Esophagus squamous epithelium (tissue), 5 donors: ENCODE measurements at regions not wholly inside any gene's neighbourhood (a gene's known extent, or its start where the extent isn't known, plus 50 kb on each side); places are given as distances from the start of the nearest gene placed in this dataset.
"Not testable (repeated sequence)": the region's sequence is repeated elsewhere in the genome, so short reads cannot be mapped to it uniquely, and the experiment has no call there.

Experiments used
- DNase-seq: peaks from one replicate; lab custom pipeline; 2025; lab: John Stamatoyannopoulos, UW
- H3K27ac ChIP-seq, 4 donors: fragments of 200-600 bp; sonication (generic); one replicate each; pipeline ENCODE4 v1.5.1; 2016 to 2019; ENCODE audit warnings: mild to moderate bottlenecking in 1 of 4
- H3K27me3 ChIP-seq, 4 donors: fragments of 200-600 bp; sonication (generic); 1 replicate in 3 of 4; 2 replicates in 1 of 4; pipeline versions ENCODE4 v1.5.1 to v1.6.0; 2017 to 2021; ENCODE audit warnings: antibody characterized with exemption in 1 of 4
- H3K36me3 ChIP-seq, 3 donors: fragments of 200-600 bp; sonication (generic); one replicate each; pipeline ENCODE4 v1.5.1; 2016 to 2019
- H3K4me1 ChIP-seq, 3 donors: fragments of 200-600 bp; sonication (generic); one replicate each; pipeline ENCODE4 v1.5.1; 2017 to 2019
- H3K4me3 ChIP-seq, 4 donors: fragments of 200-600 bp; sonication (generic); 1 replicate in 3 of 4; 2 replicates in 1 of 4; pipeline ENCODE4 v1.5.1; 2016 to 2019; ENCODE audit warnings: mild to moderate bottlenecking in 2 of 4, moderate library complexity in 1 of 4
- H3K9me3 ChIP-seq, 3 donors: fragments of 200-600 bp; sonication (generic); one replicate each; pipeline ENCODE4 v1.5.1; 2016 to 2019
- CTCF ChIP-seq, 6 experiments: fragments of 450-650 bp in 4 of 6; fragments of 200-600 bp in 2 of 6; sonication (generic) in 2 of 6; IDR thresholded peaks; one replicate each; pipeline ENCODE4 v1.5.1; 2016 to 2019; ENCODE audit warnings: antibody characterized with exemption in 6 of 6, mild to moderate bottlenecking in 4 of 6, moderate library complexity in 4 of 6
- POLR2A ChIP-seq, 4 donors: fragments of 450-650 bp; IDR thresholded peaks; one replicate each; pipeline ENCODE4 v1.6.1; 2017; ENCODE audit warnings: antibody characterized with exemption in 4 of 4, mild to moderate bottlenecking in 4 of 4, moderate library complexity in 3 of 4
- WGBS, 2 donors: methylation state at CpG; one replicate each; pipeline ENCODE4 v1.1.5; 2018; 5-methylcytosine and 5-hydroxymethylcytosine counted together
- intact Hi-C: fragments of 100-400 bp; cut with DNase I; formaldehyde crosslinking; loops from one replicate; pipeline ENCODE4 v1.15.0; 2022
- donor health status: DM: yes; HTN: yes; CAD: no.

DNA sequence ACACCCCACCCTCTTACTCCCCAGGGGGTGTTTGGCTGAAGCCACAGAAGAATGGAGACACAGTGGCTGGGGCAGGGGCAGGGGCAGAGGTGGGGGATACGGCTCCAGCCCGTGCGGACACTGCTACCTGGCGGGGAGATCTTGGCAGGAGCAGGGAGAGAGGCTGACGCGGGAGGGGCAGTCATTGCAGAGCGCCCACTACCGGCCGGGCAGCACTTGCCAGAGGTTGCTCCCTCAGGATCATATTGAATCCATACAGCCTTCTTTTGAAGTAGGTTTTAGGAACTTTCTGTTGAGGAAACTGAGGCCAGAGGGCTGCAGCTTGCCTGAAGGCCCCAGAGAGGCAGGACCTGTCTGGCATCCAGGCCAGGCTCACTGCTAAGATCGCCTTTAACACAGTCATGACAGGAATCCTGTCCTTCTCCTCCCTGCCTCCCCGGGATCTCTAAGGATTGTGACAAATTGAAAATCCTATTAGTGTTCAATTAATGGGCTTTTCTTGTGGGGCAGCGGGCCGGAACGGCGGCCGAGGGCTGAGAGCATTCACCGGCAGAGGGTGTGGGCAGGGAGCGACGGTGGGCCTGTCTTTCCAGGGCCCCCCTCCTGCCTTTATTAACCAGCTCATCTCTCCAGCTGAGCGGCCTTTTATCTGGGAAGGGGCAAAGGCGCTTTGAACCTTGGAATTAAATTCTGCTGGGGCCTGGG is 65.5 kb upstream of the WNT4 start:
- no peak overlapping the region for H3K27ac ChIP-seq
- peaks cover 0 to 24% (median 0%) of the 10 kb centered on the region in 3 donors for H3K4me1 ChIP-seq
- no peaks in the 10 kb centered on the region for H3K9me3 ChIP-seq
- peaks cover 0 to 97% (median 3%) of the 10 kb centered on the region in 4 donors for H3K27me3 ChIP-seq
- intact Hi-C loops, result no loop called here
- no peak for DNase-seq
- WGBS, 2 donors, result 38 to 49% methylated on average over 10 to 11 of the region's 21 CpGs
- no peaks in the 10 kb centered on the region for H3K36me3 ChIP-seq
- no peak for TF ChIP-seq POLR2A (IDR thresholded peaks at IDR 0.05)
- TF ChIP-seq CTCF (IDR thresholded peaks at IDR 0.05), result peak in 4 of 6 experiments; percentile 14 to 50 (median 23)
- H3K4me3 ChIP-seq, result no peak overlapping the region

GRCh38 chr1:22208973-22209378 is 66.1 kb upstream of the WNT4 start:
- WGBS, 2 donors, result 74 to 81% methylated on average over 8 to 14 of the region's 16 CpGs
- no peak for TF ChIP-seq POLR2A (IDR thresholded peaks at IDR 0.05)
- TF ChIP-seq CTCF (IDR thresholded peaks at IDR 0.05), result no peak
- intact Hi-C loops, result no loop called here

GRCh38 chr1:22210176-22210575 is 67.3 kb upstream of the WNT4 start:
- H3K27me3 ChIP-seq, result peaks cover 0 to 92% (median 3%) of the 10 kb centered on the region in 4 donors
- DNase-seq, result no peak
- H3K36me3 ChIP-seq, result no peaks in the 10 kb centered on the region
- TF ChIP-seq CTCF (IDR thresholded peaks at IDR 0.05) (no peak), POLR2A (IDR thresholded peaks at IDR 0.05) (no peak)
- no peaks in the 10 kb centered on the region for H3K9me3 ChIP-seq
- intact Hi-C loops, result no loop called here
- H3K27ac ChIP-seq, result no peak overlapping the region
- 78 to 79% methylated on average over 7 to 12 of the region's 12 CpGs for WGBS, 2 donors
- peaks cover 0 to 16% (median 0%) of the 10 kb centered on the region in 3 donors for H3K4me1 ChIP-seq
- no peak overlapping the region for H3K4me3 ChIP-seq

More at GRCh38 chr1:22208973-22209378, 66.1 kb upstream of the WNT4 start:
- H3K9me3 ChIP-seq, result no peaks in the 10 kb centered on the region
- DNase-seq, result no peak
- peaks cover 0 to 24% (median 0%) of the 10 kb centered on the region in 3 donors for H3K4me1 ChIP-seq
- H3K36me3 ChIP-seq, result no peaks in the 10 kb centered on the region
- H3K27ac ChIP-seq, result no peak overlapping the region
- no peak overlapping the region for H3K4me3 ChIP-seq
- peaks cover 0 to 97% (median 3%) of the 10 kb centered on the region in 4 donors for H3K27me3 ChIP-seq

- H3K9me3 ChIP-seq, result no peaks in the 10 kb centered on the region
- peaks cover 0 to 11% (median 0%) of the 10 kb centered on the region in 3 donors for H3K4me1 ChIP-seq
- no peaks in the 10 kb centered on the region for H3K36me3 ChIP-seq
- no peak overlapping the region for H3K4me3 ChIP-seq
- no peak for DNase-seq
- intact Hi-C loops, result no loop called here
- no peak overlapping the region for H3K27ac ChIP-seq
- 41 to 52% methylated on average over 6 to 7 of the region's 7 CpGs for WGBS, 2 donors
- H3K27me3 ChIP-seq, result peaks cover 0 to 87% (median 3%) of the 10 kb centered on the region in 4 donors
- no peak for TF ChIP-seq CTCF (IDR thresholded peaks at IDR 0.05)
- TF ChIP-seq POLR2A (IDR thresholded peaks at IDR 0.05), result no peak
These were observed 67.7 kb upstream of the WNT4 start for GRCh38 chr1:22210636-22211035.

- H3K9me3 ChIP-seq, DNase-seq, intact Hi-C loops, H3K4me1 ChIP-seq, H3K36me3 ChIP-seq, H3K27ac ChIP-seq, H3K4me3 ChIP-seq: not testable (repeated sequence)
- H3K27me3 ChIP-seq, result peaks cover 0 to 88% (median 3%) of the 10 kb centered on the region in 4 donors
- 82% methylated on average over 4 to 6 of the region's 6 CpGs for WGBS, 2 donors
These were observed 68.6 kb upstream of the WNT4 start for GRCh38 chr1:22211459-22211858.
